NCI-H82 treated with DMSO at 0.1 percent for 48 hours (cell line): ENCODE measurements at regions not wholly inside any gene's neighbourhood (a gene's known extent, or its start where the extent isn't known, plus 50 kb on each side); places are given as distances from the start of the nearest gene placed in this dataset.

Experiments
- DNase-seq: peaks from one replicate; lab custom pipeline; 2025; ENCODE audit not compliant: unreplicated experiment; lab: John Stamatoyannopoulos, UW

- DNase-seq = no peak
Measured at GRCh38 chr4:165766018-165766417, 107.0 kb upstream of the TLL1 start.

DNA sequence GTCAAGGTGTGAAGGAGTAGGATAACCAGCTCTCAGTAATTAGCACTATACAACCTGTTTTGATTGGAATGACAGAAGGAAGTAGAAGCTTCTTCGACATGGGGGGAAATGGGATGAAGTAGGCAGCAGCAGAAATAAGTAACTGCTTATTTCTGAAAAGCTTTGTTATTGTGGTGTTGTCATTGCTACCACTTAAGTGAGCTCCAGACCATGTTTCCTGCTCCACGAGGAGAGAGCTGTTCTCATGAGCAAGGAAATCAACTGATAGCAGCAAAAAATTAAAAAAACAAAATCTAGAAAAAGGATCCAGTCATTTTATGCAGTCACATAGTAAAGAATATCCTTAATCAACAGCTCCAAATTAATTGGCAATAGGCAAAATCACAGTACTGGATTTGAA lies 106.1 kb upstream of the TLL1 start:
- peak; percentile 13 for DNase-seq

- no peak for DNase-seq
Measured at GRCh38 chr4:165767671-165768070, 105.4 kb upstream of the TLL1 start.

GRCh38 chr4:165768281-165768680 lies 104.8 kb upstream of the TLL1 start:
- DNase-seq = no peak

DNA sequence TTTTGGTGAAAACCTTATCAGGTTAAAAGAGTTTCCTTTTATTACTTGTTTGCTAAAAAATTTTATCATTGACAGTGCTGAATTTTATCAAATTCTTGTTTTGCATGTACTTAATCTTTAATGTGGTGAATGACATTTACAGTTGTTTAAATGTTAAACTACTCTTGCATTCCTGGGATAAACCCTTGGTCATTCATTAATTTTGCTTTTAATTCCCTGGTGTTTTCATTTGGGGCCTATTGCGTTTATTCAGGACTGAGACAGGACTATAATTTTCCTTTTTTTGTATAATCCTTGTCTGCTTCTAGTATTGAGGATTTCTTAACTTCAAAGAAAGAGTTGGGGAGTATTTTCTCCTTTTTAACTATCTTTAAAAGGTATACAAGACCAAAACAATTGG lies 98.7 kb upstream of the TLL1 start:
- DNase-seq = no peak

- DNase-seq = no peak
Measured at GRCh38 chr4:165779950-165780670, 92.9 kb upstream of the TLL1 start.

GRCh38 chr4:165780735-165781134 lies 92.3 kb upstream of the TLL1 start:
- DNase-seq = no peak

DNA sequence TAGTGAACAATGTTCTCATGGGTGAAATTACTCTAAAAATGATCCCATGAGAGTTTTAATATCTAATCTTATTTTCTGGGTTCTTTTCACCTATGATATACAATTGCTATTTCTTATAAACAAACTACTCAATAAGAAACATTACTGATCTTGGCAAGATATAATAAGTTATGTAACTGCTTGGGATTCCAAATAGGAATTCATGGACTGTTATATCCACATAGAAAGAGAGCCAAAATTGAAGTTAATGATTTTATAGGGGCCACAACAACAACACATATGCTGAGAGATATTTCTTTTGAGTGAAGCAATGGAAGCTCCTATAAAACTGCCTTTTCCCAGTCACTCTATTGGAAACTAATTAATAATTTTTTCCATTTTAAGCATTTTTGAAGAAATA lies 90.4 kb upstream of the TLL1 start:
- DNase-seq = no peak

- no peak for DNase-seq
Measured at GRCh38 chr4:165783626-165784025, 89.4 kb upstream of the TLL1 start.

- DNase-seq = no peak
Measured at GRCh38 chr4:165784672-165785071, 88.4 kb upstream of the TLL1 start.

DNA sequence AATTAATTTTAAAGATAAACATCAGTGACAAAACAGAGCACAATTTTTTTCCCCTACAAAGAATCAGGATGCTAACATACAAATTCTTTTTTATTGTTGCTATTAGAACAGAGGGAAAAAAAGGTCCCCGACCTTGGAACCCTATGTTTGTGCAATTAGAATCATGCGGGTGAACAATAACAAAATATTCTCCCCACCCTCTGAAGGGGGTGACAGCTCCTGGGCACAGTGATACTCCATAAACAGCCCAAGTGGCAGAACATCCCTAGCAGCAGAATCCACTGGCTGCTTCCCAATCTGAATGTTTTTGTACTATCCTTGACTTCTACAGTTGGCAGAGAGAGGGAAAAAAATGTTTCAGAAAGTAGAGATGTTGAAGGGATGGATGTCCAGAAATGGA lies 87.7 kb upstream of the TLL1 start:
- DNase-seq = no peak

DNA sequence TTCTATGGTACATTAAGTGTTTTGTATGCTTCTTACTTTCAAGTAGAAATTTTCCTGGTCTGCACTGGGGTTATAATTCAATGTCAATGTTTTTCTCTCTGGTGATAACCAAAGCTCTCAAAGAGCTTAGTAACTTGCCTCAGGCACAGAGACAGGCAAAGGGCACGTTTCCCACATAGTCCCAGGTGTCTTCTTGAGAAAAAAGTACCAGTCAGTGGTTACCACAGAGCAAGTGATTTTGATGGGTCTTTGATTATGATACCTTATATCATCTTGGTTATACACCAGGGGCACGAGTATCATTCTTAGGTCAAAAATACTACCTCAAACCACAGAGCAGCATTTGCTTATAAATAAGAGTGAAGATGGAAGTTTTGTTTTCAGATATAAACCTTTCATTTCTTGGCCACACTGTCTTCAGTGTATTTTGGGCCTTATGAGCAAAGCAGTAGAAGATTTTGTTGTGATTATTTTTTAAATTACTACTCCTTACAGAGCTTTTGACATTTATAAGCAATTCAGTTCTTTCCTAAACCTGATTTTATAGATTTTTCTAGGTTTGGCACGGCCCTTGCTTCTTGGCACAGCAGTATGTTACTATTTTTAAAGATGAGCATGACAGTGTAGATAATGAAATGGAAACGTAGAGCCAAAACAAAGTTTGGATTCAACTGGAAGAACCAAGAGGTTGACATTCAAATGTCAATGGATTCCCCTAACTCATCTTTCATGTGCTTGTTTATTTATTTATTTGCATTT lies 85.3 kb upstream of the TLL1 start:
- DNase-seq = no peak

DNA sequence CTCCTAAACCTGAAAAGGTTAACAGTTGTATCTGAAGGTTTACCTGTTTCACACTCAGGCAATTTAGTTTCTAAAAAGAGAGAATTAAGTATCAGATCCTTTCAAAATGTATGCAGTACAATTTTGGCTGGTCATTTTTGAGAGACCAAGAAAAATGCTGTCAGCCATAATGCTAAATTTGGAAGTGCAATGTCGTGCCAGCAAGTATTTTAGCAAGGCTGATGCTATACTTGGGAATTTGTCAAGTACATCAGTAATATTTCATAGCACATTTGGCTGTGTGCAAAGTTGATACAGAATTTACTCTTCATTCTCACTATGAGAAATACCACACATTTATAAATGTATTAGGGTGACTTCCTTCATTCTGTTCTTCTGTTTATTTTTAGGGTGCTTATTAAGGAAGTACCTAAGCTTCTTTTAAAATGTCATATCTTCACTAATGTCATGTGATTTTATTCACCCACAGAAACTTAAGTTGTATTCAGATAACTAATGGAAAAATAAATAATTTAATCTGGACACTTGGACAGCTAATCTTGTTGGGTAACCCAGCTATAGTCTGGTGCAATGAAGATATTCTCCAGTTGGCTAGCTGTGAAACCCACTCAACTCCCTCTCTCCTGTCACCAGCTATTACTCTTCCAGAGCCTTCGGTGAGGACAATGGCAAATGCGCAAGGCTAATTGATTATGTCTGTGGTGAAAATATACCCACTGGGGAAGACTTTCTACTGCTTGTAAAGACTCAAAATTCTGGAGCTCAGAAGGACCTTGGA lies 84.2 kb upstream of the TLL1 start:
- no peak for DNase-seq

GRCh38 chr4:165793236-165793635 lies 79.8 kb upstream of the TLL1 start:
- no peak for DNase-seq

GRCh38 chr4:165794834-165795233 lies 78.2 kb upstream of the TLL1 start:
- DNase-seq = no peak

- no peak for DNase-seq
Measured at GRCh38 chr4:165799384-165799815, 73.6 kb upstream of the TLL1 start.

- DNase-seq = no peak
Measured at GRCh38 chr4:165802452-165802851, 70.6 kb upstream of the TLL1 start.

DNA sequence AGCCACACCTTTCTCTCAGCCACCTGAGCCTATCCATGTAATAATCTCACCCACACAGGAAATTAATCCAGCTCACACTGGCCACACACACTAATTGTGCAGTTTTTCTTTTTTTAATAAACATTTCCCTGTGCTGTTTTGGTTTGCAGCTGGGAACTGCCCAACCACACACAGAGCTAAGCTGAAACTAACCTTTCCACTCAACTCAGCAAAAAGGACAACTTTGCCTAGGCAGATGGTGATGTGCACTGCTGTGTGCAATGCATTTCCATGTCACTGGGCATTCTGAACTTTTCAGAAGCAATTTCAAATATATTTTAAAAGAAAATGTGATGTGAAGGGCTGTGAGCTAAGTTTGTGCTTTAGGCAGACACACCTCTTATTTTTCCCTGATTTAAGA lies 70.0 kb upstream of the TLL1 start:
- DNase-seq = no peak

DNA sequence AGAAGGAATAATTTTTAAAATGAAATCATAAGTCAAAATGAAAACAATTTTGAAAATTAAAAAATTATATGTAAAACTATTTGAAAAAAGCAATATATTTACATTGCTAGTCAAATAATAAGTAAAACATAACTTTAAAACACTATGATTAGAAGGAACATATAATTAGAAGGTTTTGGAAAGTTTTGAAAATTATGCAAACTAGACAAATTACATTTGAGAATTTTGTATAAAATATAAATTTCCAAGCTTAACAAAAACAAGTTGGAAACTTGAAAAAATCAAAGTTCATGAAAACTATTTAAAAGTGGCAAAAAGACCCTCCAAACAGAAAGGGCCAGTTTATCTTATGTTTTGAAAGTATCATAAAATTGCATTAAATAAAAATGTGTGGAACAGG lies 67.6 kb upstream of the TLL1 start:
- no peak for DNase-seq

DNA sequence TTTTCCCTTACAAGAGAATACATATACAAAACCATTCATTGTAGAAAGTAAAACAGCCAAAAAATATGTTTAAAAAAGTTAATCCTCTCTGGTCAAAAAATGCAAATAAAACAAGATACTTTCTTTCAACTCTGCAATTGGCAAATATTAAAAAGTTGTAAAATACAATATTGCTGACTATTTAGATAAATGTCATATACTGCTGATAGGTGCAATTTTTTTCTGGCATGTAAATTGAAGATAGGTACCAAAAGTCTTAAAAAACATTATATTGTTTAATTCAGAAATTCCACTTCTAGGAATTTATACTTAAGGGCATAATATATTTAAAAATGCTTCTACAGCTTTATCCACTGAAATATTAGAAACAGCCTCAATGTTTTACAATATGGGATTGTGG lies 66.4 kb upstream of the TLL1 start:
- no peak for DNase-seq

DNA sequence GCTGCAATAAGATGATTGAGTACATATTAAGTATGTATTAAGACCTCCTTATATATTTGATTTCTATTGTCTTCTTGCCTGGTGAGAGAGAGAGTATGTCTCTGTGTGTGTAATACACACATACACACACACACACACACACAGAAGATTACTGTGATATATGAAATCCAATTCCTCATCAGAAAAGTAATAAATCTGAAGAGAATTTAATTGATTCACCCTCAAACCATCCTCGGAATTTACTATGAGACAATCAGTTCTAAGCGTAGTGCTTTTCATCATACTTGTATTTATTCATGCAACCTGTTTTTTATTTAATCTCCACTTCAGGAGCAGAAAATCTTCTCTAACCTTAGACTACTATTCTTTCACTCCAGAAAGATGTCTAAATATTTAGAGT lies 62.3 kb upstream of the TLL1 start:
- DNase-seq = no peak

DNA sequence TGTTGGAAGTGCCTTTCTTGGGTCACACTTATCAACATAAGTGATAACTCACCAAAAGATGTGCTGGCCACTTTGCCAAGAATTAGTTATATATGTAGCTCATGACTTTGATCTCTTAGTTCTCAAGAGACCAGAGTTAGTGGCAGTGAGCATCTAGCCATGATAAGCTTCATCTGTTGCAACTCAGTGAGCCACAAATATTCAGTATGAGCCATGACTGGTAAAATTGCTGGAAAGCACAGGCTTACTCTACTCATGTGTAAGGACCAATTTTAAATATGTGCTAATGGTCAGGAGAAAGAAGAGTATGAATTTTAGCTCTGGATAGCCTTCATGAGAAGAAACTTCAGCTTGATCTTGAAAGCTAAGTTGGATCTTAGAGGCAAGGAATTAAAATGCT lies 59.4 kb upstream of the TLL1 start:
- DNase-seq = no peak
